Panc1 (cell line): ENCODE measurements at regions not wholly inside any gene's neighbourhood (a gene's known extent, or its start where the extent isn't known, plus 50 kb on each side); places are given as distances from the start of the nearest gene placed in this dataset.

Source experiments
- ATAC-seq: fragments of 200-7000 bp; cut with Tn5 transposase; 2 replicates; pipeline ENCODE4 v1.9.1; 2020; ENCODE audit warnings: mild to moderate bottlenecking, moderate library complexity
- BruUV-seq: library from RNA; stranded (reverse); fragments of 400-500 nt; replicated peaks from 2 replicates; lab custom pipeline; 2021; lab: Mats Ljungman, UMichigan
- CTCF ChIA-PET: fragments of 300-600 bp; sonication (Branson Sonifier 250); formaldehyde crosslinking; loops from one replicate; lab custom pipeline; 2022; ENCODE audit warnings: antibody characterized with exemption; lab: Charles Lee
- POLR2A ChIA-PET: fragments of 300-600 bp; sonication (Branson Sonifier 250); formaldehyde crosslinking; loops from one replicate; lab custom pipeline; 2022; ENCODE audit warnings: antibody characterized with exemption; lab: Charles Lee
- DNase-seq: peaks from one replicate; pipeline ENCODE4 v3.0.0-alpha.2; 2010; ENCODE audit warnings: low read depth, low spot score
- H3K27ac ChIP-seq: 2 replicates; pipeline ENCODE4 v1.5.1; 2011; ENCODE audit warnings: mild to moderate bottlenecking, low read length, inconsistent platforms
- H3K27me3 ChIP-seq: fragments of 200-500 bp; sonication (Bioruptor generic); 2 replicates; pipeline ENCODE4 v1.6.0; 2014; ENCODE audit warnings: low read length, inconsistent platforms; ENCODE audit not compliant: control insufficient read depth, insufficient read depth
- H3K36me3 ChIP-seq: fragments of 200-500 bp; sonication (Bioruptor generic); 2 replicates; pipeline ENCODE4 v1.5.1; 2014; ENCODE audit warnings: inconsistent platforms, mild to moderate bottlenecking, low read length, moderate library complexity; ENCODE audit not compliant: control insufficient read depth, insufficient read depth
- H3K4me1 ChIP-seq: 2 replicates; pipeline ENCODE4 v1.5.1; 2011; ENCODE audit warnings: inconsistent platforms, mild to moderate bottlenecking, low read length, moderate library complexity; ENCODE audit not compliant: control insufficient read depth, insufficient read depth
- H3K4me3 ChIP-seq, 2 experiments: 2 replicates each; pipeline ENCODE4 v1.5.1; 2011 to 2012; ENCODE audit warnings: low read depth in 2 of 2, low read length in 2 of 2, mild to moderate bottlenecking in 2 of 2, inconsistent platforms in 1 of 2, moderate library complexity in 1 of 2
- H3K9me3 ChIP-seq: fragments of 200-500 bp; sonication (Bioruptor generic); 2 replicates; pipeline ENCODE4 v1.5.1; 2014; ENCODE audit warnings: low read depth, mild to moderate bottlenecking, inconsistent platforms, low read length, moderate library complexity; ENCODE audit not compliant: control insufficient read depth, insufficient read depth
- CTCF ChIP-seq: fragments of 450-650 bp; IDR thresholded peaks from 2 replicates; pipeline ENCODE4 v1.5.1; 2017; ENCODE audit warnings: mild to moderate bottlenecking
- POLR2AphosphoS5 ChIP-seq: IDR thresholded peaks from 2 replicates; pipeline ENCODE4 v1.6.1; 2012; ENCODE audit warnings: mild to moderate bottlenecking, low read depth, low read length, moderate library complexity
- REST ChIP-seq, 2 experiments: IDR thresholded peaks; 2 replicates each; pipeline ENCODE4 v1.6.1; 2011 to 2012; ENCODE audit warnings: low read depth in 2 of 2, control low read depth in 1 of 2, low read length in 1 of 2, mild to moderate bottlenecking in 1 of 2, moderate library complexity in 1 of 2; ENCODE audit not compliant: insufficient read depth in 1 of 2
- SIN3A ChIP-seq: IDR thresholded peaks from 2 replicates; pipeline ENCODE4 v1.6.1; 2012; ENCODE audit warnings: low read depth, mild to moderate bottlenecking, low read length, moderate library complexity, borderline replicate concordance; ENCODE audit not compliant: insufficient read depth
- TCF7L2 ChIP-seq: IDR thresholded peaks from 2 replicates; pipeline ENCODE4 v1.6.1; 2011; ENCODE audit warnings: mild to moderate bottlenecking, low read depth, low read length, inconsistent platforms
- in situ Hi-C: cut with HindIII; loops from 2 replicates; pipeline ENCODE4 v1.10.0; 2016; ENCODE audit warnings: low sequenced_read_pairs, low pct_unique_long_range_greater_than_20kb
- intact Hi-C: fragments of 100-400 bp; cut with micrococcal nuclease; formaldehyde crosslinking; loops from one replicate; pipeline ENCODE4 v1.10.0; 2022; ENCODE audit not compliant: unreplicated experiment

DNA sequence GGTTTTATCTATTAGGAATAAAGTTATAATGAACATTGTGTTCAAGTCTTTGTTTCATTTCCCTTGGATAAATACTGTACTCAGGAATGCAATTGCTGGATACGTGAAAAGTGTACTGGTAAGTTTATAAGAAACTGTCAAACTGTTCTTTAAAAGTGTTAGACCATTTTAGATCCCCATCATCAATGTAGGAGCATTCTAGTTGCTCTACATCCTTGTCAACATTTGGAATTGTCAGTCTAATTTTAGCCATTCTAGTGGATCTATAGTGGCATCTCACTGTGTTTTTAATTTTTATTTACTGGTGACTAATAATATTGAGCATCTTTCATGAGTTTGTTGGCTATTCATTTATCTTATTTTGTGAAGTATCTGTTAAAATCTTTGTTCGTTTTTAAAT is 354.0 kb upstream of the NRP1 start:
- TF ChIP-seq REST (IDR thresholded peaks at IDR 0.05; ENCODE audit: insufficient read depth in 1 of 2, low read depth in 2 of 2, low read length in 1 of 2) (no peak), TCF7L2 (no peak), POLR2AphosphoS5 (no peak), CTCF (no peak), SIN3A (no peak)
- intact Hi-C loops (no loop called here), in situ Hi-C loops (no loop called here)
- BruUV-seq: no TSS peak
- ChIA-PET CTCF (no interaction called here), POLR2A (no interaction called here)
- DNase-seq (no peak), ATAC-seq (no peak)
- H3K27me3 ChIP-seq: no peaks in the 10 kb centered on the region
- H3K27ac ChIP-seq: no peak overlapping the region
- H3K4me3 ChIP-seq: no peak overlapping the region
- H3K4me1 ChIP-seq: no peaks in the 10 kb centered on the region
- H3K36me3 ChIP-seq: no peaks in the 10 kb centered on the region
- no peaks in the 10 kb centered on the region for H3K9me3 ChIP-seq

- Histone ChIP-seq H3K27ac (no peak overlapping the region), H3K9me3 (no peaks in the 10 kb centered on the region), H3K4me1 (no peaks in the 10 kb centered on the region), H3K4me3 (no peak overlapping the region), H3K27me3 (no peaks in the 10 kb centered on the region), H3K36me3 (no peaks in the 10 kb centered on the region)
- in situ Hi-C loops (no loop called here), intact Hi-C loops (no loop called here)
- ChIA-PET CTCF (no interaction called here), POLR2A (interaction anchor here (0.6 kb wide), 1 partner anchor 148 kb away, joined by 5 read pairs; no protein-coding TSS in a partner anchor)
- BruUV-seq: no TSS peak
- no peak for TF ChIP-seq REST (IDR thresholded peaks at IDR 0.05; ENCODE audit: insufficient read depth in 1 of 2, low read depth in 2 of 2, low read length in 1 of 2)
- no peak for TF ChIP-seq TCF7L2
- TF ChIP-seq SIN3A: no peak
- no peak for TF ChIP-seq POLR2AphosphoS5
- TF ChIP-seq CTCF: no peak
- DNase-seq (no peak), ATAC-seq (no peak)
Observed at GRCh38 chr10:33684211-33684611, 349.7 kb upstream of the NRP1 start.
